ENCODE measurements at regions not wholly inside any gene's neighbourhood (a gene's known extent, or its start where the extent isn't known, plus 50 kb on each side); places are given as distances from the start of the nearest gene placed in this dataset.

DNA sequence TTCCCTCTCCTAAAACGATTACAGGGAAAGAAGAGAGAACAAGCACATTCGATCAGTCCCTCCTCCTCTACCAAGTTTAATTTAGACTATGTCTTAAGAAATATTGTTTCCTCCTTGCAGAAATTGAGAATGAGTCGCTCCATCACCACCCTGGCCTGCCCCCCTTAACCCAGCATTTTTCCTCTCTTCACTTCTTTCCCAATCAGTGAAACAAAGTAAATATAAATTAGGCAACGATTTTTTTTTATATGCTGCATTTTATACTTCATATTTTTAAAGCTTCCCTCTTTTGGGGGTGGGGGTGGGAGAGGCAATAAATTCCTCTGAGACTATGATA is 300.0 kb downstream of the SPRY2 start:
- TF ChIP-seq, protein P1, sequence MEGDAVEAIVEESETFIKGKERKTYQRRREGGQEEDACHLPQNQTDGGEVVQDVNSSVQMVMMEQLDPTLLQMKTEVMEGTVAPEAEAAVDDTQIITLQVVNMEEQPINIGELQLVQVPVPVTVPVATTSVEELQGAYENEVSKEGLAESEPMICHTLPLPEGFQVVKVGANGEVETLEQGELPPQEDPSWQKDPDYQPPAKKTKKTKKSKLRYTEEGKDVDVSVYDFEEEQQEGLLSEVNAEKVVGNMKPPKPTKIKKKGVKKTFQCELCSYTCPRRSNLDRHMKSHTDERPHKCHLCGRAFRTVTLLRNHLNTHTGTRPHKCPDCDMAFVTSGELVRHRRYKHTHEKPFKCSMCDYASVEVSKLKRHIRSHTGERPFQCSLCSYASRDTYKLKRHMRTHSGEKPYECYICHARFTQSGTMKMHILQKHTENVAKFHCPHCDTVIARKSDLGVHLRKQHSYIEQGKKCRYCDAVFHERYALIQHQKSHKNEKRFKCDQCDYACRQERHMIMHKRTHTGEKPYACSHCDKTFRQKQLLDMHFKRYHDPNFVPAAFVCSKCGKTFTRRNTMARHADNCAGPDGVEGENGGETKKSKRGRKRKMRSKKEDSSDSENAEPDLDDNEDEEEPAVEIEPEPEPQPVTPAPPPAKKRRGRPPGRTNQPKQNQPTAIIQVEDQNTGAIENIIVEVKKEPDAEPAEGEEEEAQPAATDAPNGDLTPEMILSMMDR (IDR thresholded peaks at IDR 0.05 in 8 of 11, conservative IDR thresholded peaks at IDR 0.05 in 3 of 11), result no peak
- TF ChIP-seq POLR2A (IDR thresholded peaks at IDR 0.05) (no peak), POLR2AphosphoS5 (IDR thresholded peaks at IDR 0.05) (no peak)

Measured in spleen (tissue), 7 donors.